SK-N-SH (cell line): ENCODE measurements at regions not wholly inside any gene's neighbourhood (a gene's known extent, or its start where the extent isn't known, plus 50 kb on each side); places are given as distances from the start of the nearest gene placed in this dataset.

ENCODE experiments used
- CHD2 ChIP-seq: fragments of 150-350 bp; IDR thresholded peaks from 2 replicates; pipeline ENCODE4 v1.6.1; 2018; ENCODE audit warnings: low read length; ENCODE audit not compliant: partially characterized antibody
- CTCF ChIP-seq: fragments of 200-600 bp; sonication (generic); IDR thresholded peaks from 2 replicates; pipeline ENCODE4 v1.6.1; 2017; ENCODE audit warnings: antibody characterized with exemption, mild to moderate bottlenecking, moderate library complexity
- ELF1 ChIP-seq: IDR thresholded peaks from 2 replicates; pipeline ENCODE4 v1.4.0; 2012
- EP300 ChIP-seq, 2 experiments: IDR thresholded peaks; 2 replicates each; pipeline versions ENCODE4 v1.4.0 to v1.6.1; 2012; ENCODE audit warnings: borderline replicate concordance in 1 of 2, low read depth in 1 of 2, low read length in 1 of 2
- EZH2phosphoT487 ChIP-seq: fragments of 200-600 bp; sonication (generic); IDR thresholded peaks from 2 replicates; pipeline ENCODE4 v1.6.1; 2017; ENCODE audit warnings: low read depth, mixed run types, mild to moderate bottlenecking, antibody characterized with exemption, moderate library complexity, borderline replicate concordance
- FOSL2 ChIP-seq: IDR thresholded peaks from 2 replicates; pipeline ENCODE4 v1.4.0; 2012; ENCODE audit warnings: low read depth, mild to moderate bottlenecking, moderate library complexity, borderline replicate concordance
- FOXJ3 ChIP-seq: sonication (generic); formaldehyde crosslinking; IDR thresholded peaks from 2 replicates; pipeline ENCODE4 v1.5.1; 2020; ENCODE audit warnings: mild to moderate bottlenecking, missing genetic modification reagents
- FOXM1 ChIP-seq: IDR thresholded peaks from 2 replicates; pipeline ENCODE4 v1.4.0; 2012; ENCODE audit warnings: low read depth, mild to moderate bottlenecking
- GABPA ChIP-seq: IDR thresholded peaks from 2 replicates; pipeline ENCODE4 v1.4.0; 2012; ENCODE audit warnings: low read depth, mild to moderate bottlenecking
- GATA2 ChIP-seq: sonication (generic); formaldehyde crosslinking; IDR thresholded peaks from 2 replicates; pipeline ENCODE4 v1.5.0; 2020; ENCODE audit warnings: mild to moderate bottlenecking, missing genetic modification reagents
- JUND ChIP-seq: IDR thresholded peaks from 2 replicates; pipeline ENCODE4 v1.4.0; 2012
- MEF2A ChIP-seq: IDR thresholded peaks from 2 replicates; pipeline ENCODE4 v1.4.0; 2012; ENCODE audit warnings: low read depth, borderline replicate concordance
- MXI1 ChIP-seq: IDR thresholded peaks from 2 replicates; pipeline ENCODE4 v1.6.1; 2012; ENCODE audit warnings: mild to moderate bottlenecking, low read depth, low read length, improper control_type of control experiment
- NFIC ChIP-seq: IDR thresholded peaks from 2 replicates; pipeline ENCODE4 v1.4.0; 2012; ENCODE audit warnings: borderline replicate concordance
- PBX3 ChIP-seq: IDR thresholded peaks from 2 replicates; pipeline ENCODE4; 2012
- RAD21 ChIP-seq: IDR thresholded peaks from 2 replicates; pipeline ENCODE4 v1.6.1; 2012; ENCODE audit warnings: mild to moderate bottlenecking, low read length
- RCOR1 ChIP-seq: fragments of 150-350 bp; IDR thresholded peaks from 2 replicates; pipeline ENCODE4 v1.6.1; 2017; ENCODE audit warnings: antibody characterized with exemption, low read length
- REST ChIP-seq: IDR thresholded peaks from 2 replicates; pipeline ENCODE4 v1.6.1; 2012; ENCODE audit warnings: mild to moderate bottlenecking, low read depth, low read length, moderate library complexity
- RFX5 ChIP-seq: IDR thresholded peaks from 2 replicates; pipeline ENCODE4 v1.6.1; 2012; ENCODE audit warnings: mild to moderate bottlenecking, improper control_type of control experiment, low read length
- SMC3 ChIP-seq: IDR thresholded peaks from 2 replicates; pipeline ENCODE4 v1.6.1; 2012; ENCODE audit warnings: low read depth, low read length, improper control_type of control experiment
- TCF12 ChIP-seq: IDR thresholded peaks from 2 replicates; pipeline ENCODE4 v1.4.0; 2012
- USF1 ChIP-seq: IDR thresholded peaks from 2 replicates; pipeline ENCODE4 v1.4.0; 2012; ENCODE audit warnings: low read depth, borderline replicate concordance
- YY1 ChIP-seq: IDR thresholded peaks from 2 replicates; pipeline ENCODE4 v1.4.0; 2012; ENCODE audit warnings: low read depth, mild to moderate bottlenecking

GRCh38 chr17:71071837-71072236 is 902.5 kb downstream of the KCNJ2 start (continued):
- peak; percentile 76 for TF ChIP-seq ELF1
- TF ChIP-seq REST, result no peak
- TF ChIP-seq FOXJ3 (CRISPR knock-in tag), result no peak
- TF ChIP-seq JUND, result peak; percentile 98
- TF ChIP-seq SMC3, result no peak
- TF ChIP-seq FOXM1, result no peak
- 0 out of 2 replicates have a peak, but pooled peaks have one; percentile 50 for TF ChIP-seq USF1
- no peak for TF ChIP-seq RFX5
- no peak; the same call in none of the 2 replicates for TF ChIP-seq NFIC
- no peak for TF ChIP-seq CTCF
- no peak for TF ChIP-seq RAD21
- 0 out of 2 replicates have a peak, but pooled peaks have one; percentile 20 for TF ChIP-seq GABPA
- TF ChIP-seq MXI1, result no peak
- no peak for TF ChIP-seq GATA2
- TF ChIP-seq EZH2phosphoT487, result no peak
- no peak for TF ChIP-seq MEF2A
- TF ChIP-seq RCOR1, result no peak
- peak; percentile 100 for TF ChIP-seq FOSL2
- peak; percentile 51; the same call in 1 of the 2 replicates for TF ChIP-seq PBX3
- peak; percentile 77 for TF ChIP-seq TCF12
- peak; percentile 49; the same call in 1 of the 2 replicates for TF ChIP-seq YY1
- peak in 1 of 2 experiments; percentile 78; a peak in 1 of 4 replicates for TF ChIP-seq EP300 (IDR thresholded peaks at IDR 0.05; ENCODE audit: borderline replicate concordance in 1 of 2, low read depth in 1 of 2, low read length in 1 of 2)
- no peak for TF ChIP-seq CHD2
